ENCODE measurements at regions not wholly inside any gene's neighbourhood (a gene's known extent, or its start where the extent isn't known, plus 50 kb on each side); places are given as distances from the start of the nearest gene placed in this dataset.

DNA sequence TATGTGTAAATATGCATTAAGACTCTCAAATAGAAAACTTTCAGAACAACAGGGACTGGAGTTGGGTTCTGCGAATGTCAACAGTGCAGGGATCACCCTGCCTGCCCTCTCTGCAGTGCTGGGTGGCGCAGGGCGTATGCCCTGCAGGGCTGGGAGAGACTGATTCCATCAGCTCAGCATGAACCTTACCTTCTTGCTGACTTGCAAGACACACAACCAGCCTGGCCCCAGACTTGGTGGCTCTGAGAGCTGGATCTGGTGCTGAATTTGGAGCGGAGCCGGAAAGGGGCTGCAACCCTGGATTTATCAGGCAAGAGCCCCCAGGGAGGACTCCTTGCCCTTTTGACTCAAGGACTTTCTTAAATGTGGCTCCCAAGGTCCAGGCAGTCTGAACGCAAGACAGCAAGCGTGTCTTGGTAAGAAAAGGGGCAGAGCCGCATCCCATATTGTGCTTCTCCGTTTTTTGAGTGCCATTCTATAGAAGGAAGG lies 376.0 kb upstream of the IRX2 start:
- TF ChIP-seq, protein P1, sequence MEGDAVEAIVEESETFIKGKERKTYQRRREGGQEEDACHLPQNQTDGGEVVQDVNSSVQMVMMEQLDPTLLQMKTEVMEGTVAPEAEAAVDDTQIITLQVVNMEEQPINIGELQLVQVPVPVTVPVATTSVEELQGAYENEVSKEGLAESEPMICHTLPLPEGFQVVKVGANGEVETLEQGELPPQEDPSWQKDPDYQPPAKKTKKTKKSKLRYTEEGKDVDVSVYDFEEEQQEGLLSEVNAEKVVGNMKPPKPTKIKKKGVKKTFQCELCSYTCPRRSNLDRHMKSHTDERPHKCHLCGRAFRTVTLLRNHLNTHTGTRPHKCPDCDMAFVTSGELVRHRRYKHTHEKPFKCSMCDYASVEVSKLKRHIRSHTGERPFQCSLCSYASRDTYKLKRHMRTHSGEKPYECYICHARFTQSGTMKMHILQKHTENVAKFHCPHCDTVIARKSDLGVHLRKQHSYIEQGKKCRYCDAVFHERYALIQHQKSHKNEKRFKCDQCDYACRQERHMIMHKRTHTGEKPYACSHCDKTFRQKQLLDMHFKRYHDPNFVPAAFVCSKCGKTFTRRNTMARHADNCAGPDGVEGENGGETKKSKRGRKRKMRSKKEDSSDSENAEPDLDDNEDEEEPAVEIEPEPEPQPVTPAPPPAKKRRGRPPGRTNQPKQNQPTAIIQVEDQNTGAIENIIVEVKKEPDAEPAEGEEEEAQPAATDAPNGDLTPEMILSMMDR (conservative IDR thresholded peaks at IDR 0.05) = no peak
- no peak for TF ChIP-seq EZH2 (IDR thresholded peaks at IDR 0.05; ENCODE audit: low read depth)
